GDM1 (cell line): ENCODE measurements at regions not wholly inside any gene's neighbourhood (a gene's known extent, or its start where the extent isn't known, plus 50 kb on each side); places are given as distances from the start of the nearest gene placed in this dataset.

ENCODE experiments used
- DNase-seq: peaks from one replicate; lab custom pipeline; 2025; lab: John Stamatoyannopoulos, UW

GRCh38 chr5:143730112-143730801 lies 81.7 kb upstream of the HMHB1 start:
- no peak for DNase-seq

- no peak for DNase-seq
Measured at GRCh38 chr5:143729334-143729946, 82.5 kb upstream of the HMHB1 start.

GRCh38 chr5:143723159-143723558 lies 88.8 kb upstream of the HMHB1 start:
- no peak for DNase-seq

GRCh38 chr5:143721925-143722324 lies 90.0 kb upstream of the HMHB1 start:
- no peak for DNase-seq

- DNase-seq = no peak
Measured at GRCh38 chr5:143720689-143721088, 91.3 kb upstream of the HMHB1 start.

- DNase-seq = no peak
Measured at GRCh38 chr5:143717400-143717799, 94.6 kb upstream of the HMHB1 start.

GRCh38 chr5:143716881-143717280 lies 95.1 kb upstream of the HMHB1 start:
- DNase-seq = no peak

GRCh38 chr5:143715616-143716015 lies 96.3 kb upstream of the HMHB1 start:
- DNase-seq = no peak

- no peak for DNase-seq
Measured at GRCh38 chr5:143714629-143715028, 97.3 kb upstream of the HMHB1 start.

GRCh38 chr5:143713047-143714003 lies 98.6 kb upstream of the HMHB1 start:
- DNase-seq = no peak

GRCh38 chr5:143708672-143709071 lies 103.3 kb upstream of the HMHB1 start:
- DNase-seq = no peak

- DNase-seq = no peak
Measured at GRCh38 chr5:143707806-143708205, 104.2 kb upstream of the HMHB1 start.

- DNase-seq = no peak
Measured at GRCh38 chr5:143705381-143705780, 106.6 kb upstream of the HMHB1 start.

- DNase-seq = no peak
Measured at GRCh38 chr5:143703659-143704058, 108.3 kb upstream of the HMHB1 start.

GRCh38 chr5:143701493-143701892 lies 110.5 kb upstream of the HMHB1 start:
- no peak for DNase-seq

GRCh38 chr5:143700994-143701393 lies 111.0 kb upstream of the HMHB1 start:
- DNase-seq = no peak

- no peak for DNase-seq
Measured at GRCh38 chr5:143699121-143699520, 112.8 kb upstream of the HMHB1 start.

- no peak for DNase-seq
Measured at GRCh38 chr5:143698574-143698973, 113.4 kb upstream of the HMHB1 start.

GRCh38 chr5:143696921-143697320 lies 115.0 kb upstream of the HMHB1 start:
- no peak for DNase-seq

- no peak for DNase-seq
Measured at GRCh38 chr5:143695941-143696340, 116.0 kb upstream of the HMHB1 start.

- DNase-seq = no peak
Measured at GRCh38 chr5:143695244-143695864, 116.6 kb upstream of the HMHB1 start.

- no peak for DNase-seq
Measured at GRCh38 chr5:143694357-143694756, 117.6 kb upstream of the HMHB1 start.
